OCI-LY7 (cell line): ENCODE measurements at regions not wholly inside any gene's neighbourhood (a gene's known extent, or its start where the extent isn't known, plus 50 kb on each side); places are given as distances from the start of the nearest gene placed in this dataset.

Source experiments
- BruUV-seq: library from RNA; stranded (reverse); fragments of 400-500 nt; replicated peaks from 2 replicates; lab custom pipeline; 2021; lab: Mats Ljungman, UMichigan
- CTCF ChIA-PET: fragments of 300-600 bp; sonication (Branson Sonifier 250); formaldehyde crosslinking; loops from one replicate; lab custom pipeline; 2022; ENCODE audit warnings: antibody characterized with exemption; ENCODE audit not compliant: unreplicated experiment; lab: Charles Lee
- POLR2A ChIA-PET: fragments of 300-600 bp; sonication (Branson Sonifier 250); formaldehyde crosslinking; loops from one replicate; lab custom pipeline; 2022; ENCODE audit warnings: antibody characterized with exemption; lab: Charles Lee
- DNase-seq: peaks from one replicate; pipeline ENCODE4 v3.0.0-alpha.2; 2015; ENCODE audit warnings: low spot score
- H2AFZ ChIP-seq: fragments of 200-600 bp; sonication (generic), shearing (Covaris generic); 2 replicates; pipeline ENCODE4 v1.6.1; 2014; ENCODE audit warnings: mild to moderate bottlenecking, antibody characterized with exemption, low read length, moderate library complexity
- H3K27ac ChIP-seq: fragments of 200-600 bp; sonication (generic); 2 replicates; pipeline ENCODE4 v1.5.1; 2014; ENCODE audit warnings: mixed run types, low read depth, mild to moderate bottlenecking, moderate library complexity, low read length, inconsistent platforms; ENCODE audit not compliant: poor library complexity, severe bottlenecking
- H3K36me3 ChIP-seq: fragments of 200-600 bp; sonication (generic); 2 replicates; pipeline ENCODE4 v1.6.1; 2014; ENCODE audit warnings: mild to moderate bottlenecking, antibody characterized with exemption, low read length, moderate library complexity, mixed read lengths; ENCODE audit not compliant: insufficient read depth
- H3K4me1 ChIP-seq: fragments of 200-600 bp; sonication (generic); 2 replicates; pipeline ENCODE4 v1.5.1; 2014; ENCODE audit warnings: mild to moderate bottlenecking, low read length; ENCODE audit not compliant: insufficient read depth, poor library complexity, severe bottlenecking
- H3K4me2 ChIP-seq: fragments of 200-600 bp; sonication (generic); 2 replicates; pipeline ENCODE4 v1.6.1; 2014; ENCODE audit warnings: mild to moderate bottlenecking, low read length
- H3K4me3 ChIP-seq: fragments of 200-600 bp; sonication (generic); 2 replicates; pipeline ENCODE4 v1.5.1; 2014; ENCODE audit warnings: mild to moderate bottlenecking, low read depth, low read length; ENCODE audit not compliant: poor library complexity, severe bottlenecking
- H3K79me2 ChIP-seq: fragments of 200-600 bp; sonication (generic); 2 replicates; pipeline ENCODE4 v1.6.1; 2016; ENCODE audit warnings: low read depth, mild to moderate bottlenecking, low read length, moderate library complexity, mixed read lengths; ENCODE audit not compliant: insufficient read depth
- H3K9me2 ChIP-seq: fragments of 200-600 bp; sonication (generic); 2 replicates; pipeline ENCODE4 v1.6.1; 2016; ENCODE audit warnings: mild to moderate bottlenecking, low read length, mixed read lengths; ENCODE audit not compliant: insufficient read depth
- H3K9me3 ChIP-seq: fragments of 200-600 bp; sonication (generic); 2 replicates; pipeline ENCODE4 v1.6.1; 2014; ENCODE audit warnings: mild to moderate bottlenecking, mixed run types, low read length, mixed read lengths
- H4K20me1 ChIP-seq: fragments of 200-600 bp; sonication (generic); 2 replicates; pipeline ENCODE4 v1.6.1; 2014; ENCODE audit warnings: mild to moderate bottlenecking, antibody characterized with exemption, low read length, moderate library complexity, mixed read lengths; ENCODE audit not compliant: insufficient read depth
- CTCF ChIP-seq: fragments of 200-600 bp; sonication (generic); conservative IDR thresholded peaks from 2 replicates; pipeline ENCODE4 v1.5.1; 2014; ENCODE audit warnings: mild to moderate bottlenecking, antibody characterized with exemption, low read length, moderate library complexity, mixed read lengths
- EZH2phosphoT487 ChIP-seq: fragments of 200-600 bp; sonication (generic); IDR thresholded peaks from 2 replicates; pipeline ENCODE4 v1.6.1; 2018; ENCODE audit warnings: low read depth, borderline replicate concordance, mild to moderate bottlenecking, mixed run types, antibody characterized with exemption, low read length, moderate library complexity, mixed read lengths
- intact Hi-C: fragments of 100-400 bp; cut with micrococcal nuclease; formaldehyde crosslinking; loops from one replicate; pipeline ENCODE4 v1.10.0; 2022; ENCODE audit not compliant: unreplicated experiment

DNA sequence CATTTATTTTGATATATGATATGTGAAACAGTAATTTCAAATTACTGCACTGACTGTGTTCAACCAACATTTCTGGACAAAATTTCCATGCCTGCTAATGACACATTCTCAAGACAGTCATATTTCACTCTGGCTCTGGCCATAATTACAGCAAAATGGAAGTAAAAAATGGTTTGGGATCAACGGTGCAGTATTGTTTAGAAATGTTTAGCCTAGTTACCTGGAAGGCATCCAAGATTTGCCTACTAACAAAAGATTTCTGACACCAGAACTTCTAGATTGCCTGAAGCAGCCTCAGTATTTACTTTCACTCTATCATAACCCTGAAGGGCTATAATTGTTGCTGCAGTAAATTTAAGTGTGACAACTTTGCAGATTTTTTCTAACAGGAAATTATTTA lies 416.3 kb downstream of the PCDH10 start:
- H3K4me2 ChIP-seq = no peak overlapping the region
- H4K20me1 ChIP-seq = no peaks in the 10 kb centered on the region
- H3K36me3 ChIP-seq = no peaks in the 10 kb centered on the region
- TF ChIP-seq EZH2phosphoT487 (no peak), CTCF (no peak)
- H3K4me1 ChIP-seq = no peaks in the 10 kb centered on the region
- intact Hi-C loops = no loop called here
- no peak for DNase-seq
- no peak overlapping the region for H3K4me3 ChIP-seq
- no peaks in the 10 kb centered on the region for H3K9me2 ChIP-seq
- ChIA-PET CTCF (no interaction called here), POLR2A (no interaction called here)
- H3K9me3 ChIP-seq = no peaks in the 10 kb centered on the region
- H2AFZ ChIP-seq = no peak overlapping the region
- H3K27ac ChIP-seq = no peak overlapping the region
- no peaks in the 10 kb centered on the region for H3K79me2 ChIP-seq
- BruUV-seq = no TSS peak

GRCh38 chr4:133559987-133560386 lies 410.9 kb downstream of the PCDH10 start:
- BruUV-seq = no TSS peak
- Histone ChIP-seq H3K4me1 (no peaks in the 10 kb centered on the region), H3K79me2 (no peaks in the 10 kb centered on the region), H3K9me3 (no peaks in the 10 kb centered on the region), H3K9me2 (no peaks in the 10 kb centered on the region), H2AFZ (no peak overlapping the region), H3K4me3 (no peak overlapping the region), H3K36me3 (no peaks in the 10 kb centered on the region), H4K20me1 (no peaks in the 10 kb centered on the region), H3K27ac (no peak overlapping the region), H3K4me2 (no peak overlapping the region)
- intact Hi-C loops = no loop called here
- TF ChIP-seq EZH2phosphoT487 (no peak), CTCF (no peak)
- DNase-seq = no peak
- POLR2A ChIA-PET = no interaction called here
- CTCF ChIA-PET = no interaction called here

DNA sequence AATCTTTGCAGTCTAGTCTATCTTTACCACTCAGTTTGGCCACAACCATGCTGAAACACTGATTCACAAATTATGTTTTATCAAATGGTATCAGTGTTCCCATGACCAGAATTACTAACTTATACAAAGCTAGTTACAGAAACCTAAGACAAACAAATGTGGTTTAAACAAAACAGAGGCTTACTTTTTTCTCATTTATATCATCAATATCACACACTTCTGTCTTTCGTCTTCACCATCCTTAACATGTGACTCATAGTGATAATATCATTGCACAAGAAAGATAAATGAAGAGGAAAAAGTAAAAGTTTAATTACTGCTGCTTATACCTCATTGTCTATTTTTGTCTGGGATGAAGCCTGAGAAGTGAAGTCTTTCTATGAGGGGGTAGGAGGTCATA lies 406.6 kb downstream of the PCDH10 start:
- Histone ChIP-seq H3K27ac (no peak overlapping the region), H3K4me2 (no peak overlapping the region), H3K9me3 (no peaks in the 10 kb centered on the region), H4K20me1 (no peaks in the 10 kb centered on the region), H3K79me2 (no peaks in the 10 kb centered on the region), H3K9me2 (no peaks in the 10 kb centered on the region), H3K4me3 (no peak overlapping the region), H2AFZ (no peak overlapping the region), H3K36me3 (no peaks in the 10 kb centered on the region), H3K4me1 (no peaks in the 10 kb centered on the region)
- ChIA-PET CTCF (no interaction called here), POLR2A (interaction anchor here (0.6 kb wide), 1 partner anchor 100 kb away, joined by 5 read pairs; no protein-coding TSS in a partner anchor)
- TF ChIP-seq EZH2phosphoT487 = no peak
- no peak for TF ChIP-seq CTCF
- no peak for DNase-seq
- no TSS peak for BruUV-seq
- intact Hi-C loops = no loop called here
